ENCODE measurements at regions not wholly inside any gene's neighbourhood (a gene's known extent, or its start where the extent isn't known, plus 50 kb on each side); places are given as distances from the start of the nearest gene placed in this dataset.

DNA sequence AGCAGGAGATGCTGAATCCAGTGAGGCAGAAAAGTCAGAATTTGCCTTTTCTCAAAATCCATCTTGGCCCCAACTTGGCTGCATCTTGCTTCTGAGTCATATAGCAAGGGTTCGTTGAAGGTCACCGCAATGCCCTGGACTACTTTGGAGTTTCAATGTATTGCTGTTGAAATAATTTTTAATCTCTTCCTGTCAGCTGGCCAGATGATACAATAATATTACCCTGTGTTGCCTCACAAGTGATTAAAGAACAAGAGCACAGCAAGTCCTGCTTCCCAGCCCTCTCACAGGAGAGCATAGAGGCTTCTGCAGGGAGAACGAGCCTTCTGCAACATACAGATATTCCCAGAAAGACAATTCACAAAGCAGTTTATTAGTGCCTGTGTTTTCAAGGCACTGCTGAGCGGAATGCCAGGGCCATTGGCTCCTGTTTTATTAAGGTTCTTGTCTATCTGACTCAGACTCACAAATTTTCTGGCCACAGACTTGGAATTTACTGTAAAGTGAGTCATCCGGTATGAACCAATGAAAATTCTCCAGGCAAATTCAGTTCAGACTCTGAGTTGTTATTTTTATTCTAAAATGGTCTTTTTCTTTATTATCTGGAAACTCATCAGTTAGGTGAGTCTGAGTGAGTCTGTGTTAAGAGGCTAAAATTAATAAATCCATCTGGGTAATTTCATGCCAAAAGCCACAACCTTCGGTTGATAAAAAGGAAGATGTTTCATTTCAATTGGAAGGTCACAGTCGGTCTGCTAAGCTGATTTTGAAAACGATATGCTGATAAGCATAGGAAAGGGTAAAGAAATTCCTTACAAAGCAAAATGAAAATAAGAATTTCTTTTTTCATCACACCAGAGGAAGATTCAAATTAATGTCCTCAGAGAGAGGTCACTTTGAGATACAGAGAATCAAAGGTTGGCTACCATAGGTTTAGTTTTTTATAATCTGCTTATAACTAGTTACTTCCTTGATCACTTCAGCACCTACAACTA, 289.4 kb upstream of the STXBP5 start:
- POLR2A ChIA-PET, result no interaction called here
- intact Hi-C loops (cut with micrococcal nuclease; ENCODE audit: unreplicated experiment), result no loop called here
- TF ChIP-seq, protein P1, sequence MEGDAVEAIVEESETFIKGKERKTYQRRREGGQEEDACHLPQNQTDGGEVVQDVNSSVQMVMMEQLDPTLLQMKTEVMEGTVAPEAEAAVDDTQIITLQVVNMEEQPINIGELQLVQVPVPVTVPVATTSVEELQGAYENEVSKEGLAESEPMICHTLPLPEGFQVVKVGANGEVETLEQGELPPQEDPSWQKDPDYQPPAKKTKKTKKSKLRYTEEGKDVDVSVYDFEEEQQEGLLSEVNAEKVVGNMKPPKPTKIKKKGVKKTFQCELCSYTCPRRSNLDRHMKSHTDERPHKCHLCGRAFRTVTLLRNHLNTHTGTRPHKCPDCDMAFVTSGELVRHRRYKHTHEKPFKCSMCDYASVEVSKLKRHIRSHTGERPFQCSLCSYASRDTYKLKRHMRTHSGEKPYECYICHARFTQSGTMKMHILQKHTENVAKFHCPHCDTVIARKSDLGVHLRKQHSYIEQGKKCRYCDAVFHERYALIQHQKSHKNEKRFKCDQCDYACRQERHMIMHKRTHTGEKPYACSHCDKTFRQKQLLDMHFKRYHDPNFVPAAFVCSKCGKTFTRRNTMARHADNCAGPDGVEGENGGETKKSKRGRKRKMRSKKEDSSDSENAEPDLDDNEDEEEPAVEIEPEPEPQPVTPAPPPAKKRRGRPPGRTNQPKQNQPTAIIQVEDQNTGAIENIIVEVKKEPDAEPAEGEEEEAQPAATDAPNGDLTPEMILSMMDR (conservative IDR thresholded peaks at IDR 0.05; ENCODE audit: low read length), result no peak
- Histone ChIP-seq H3K4me3 (ENCODE audit: low read depth, low read length, poor library complexity, severe bottlenecking) (no peak overlapping the region), H3K36me3 (ENCODE audit: insufficient read depth, low read length) (no peaks in the 10 kb centered on the region), H4K20me1 (ENCODE audit: insufficient read depth, low read length) (no peaks in the 10 kb centered on the region), H3K4me1 (ENCODE audit: insufficient read depth, low read length, poor library complexity, severe bottlenecking) (no peaks in the 10 kb centered on the region), H3K27ac (ENCODE audit: low read depth, low read length, poor library complexity, severe bottlenecking) (no peak overlapping the region), H2AFZ (ENCODE audit: low read length) (no peak overlapping the region), H3K79me2 (ENCODE audit: insufficient read depth, low read depth, low read length) (no peaks in the 10 kb centered on the region), H3K4me2 (ENCODE audit: low read length) (no peak overlapping the region), H3K9me2 (ENCODE audit: insufficient read depth, low read length) (no peaks in the 10 kb centered on the region), H3K9me3 (ENCODE audit: low read length) (no peaks in the 10 kb centered on the region)
- CTCF ChIA-PET (ENCODE audit: unreplicated experiment), result no interaction called here
- BruUV-seq (replicated peaks), result no TSS peak
- DNase-seq (ENCODE audit: low spot score), result no peak

DNA sequence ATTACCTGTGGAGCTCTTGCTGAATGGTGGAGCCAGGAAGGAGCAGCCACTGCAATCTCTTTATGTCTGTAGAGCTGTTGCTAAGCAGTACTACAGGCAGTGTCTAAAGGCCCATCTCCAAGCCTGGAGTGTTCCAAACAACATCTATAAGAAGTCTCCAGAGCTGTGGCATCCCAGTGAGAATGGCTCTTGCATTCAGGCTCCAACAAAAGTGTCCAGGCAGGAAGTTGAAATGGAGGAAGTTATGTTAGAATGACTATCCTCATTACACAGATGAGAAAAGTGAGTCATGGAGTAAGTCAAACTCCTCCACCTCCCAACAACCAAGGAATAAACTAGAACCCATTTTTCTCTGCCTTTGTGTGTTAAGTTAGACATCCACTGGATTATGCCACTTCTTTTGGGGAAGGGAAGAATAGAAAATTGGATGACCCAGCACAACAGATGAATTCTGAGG, 288.5 kb upstream of the STXBP5 start:
- Histone ChIP-seq H3K9me3 (ENCODE audit: low read length) (no peaks in the 10 kb centered on the region), H3K36me3 (ENCODE audit: insufficient read depth, low read length) (no peaks in the 10 kb centered on the region), H3K9me2 (ENCODE audit: insufficient read depth, low read length) (no peaks in the 10 kb centered on the region), H3K27ac (ENCODE audit: low read depth, low read length, poor library complexity, severe bottlenecking) (no peak overlapping the region), H3K4me3 (ENCODE audit: low read depth, low read length, poor library complexity, severe bottlenecking) (no peak overlapping the region), H3K4me1 (ENCODE audit: insufficient read depth, low read length, poor library complexity, severe bottlenecking) (no peaks in the 10 kb centered on the region), H4K20me1 (ENCODE audit: insufficient read depth, low read length) (no peaks in the 10 kb centered on the region), H3K79me2 (ENCODE audit: insufficient read depth, low read depth, low read length) (no peaks in the 10 kb centered on the region), H2AFZ (ENCODE audit: low read length) (no peak overlapping the region), H3K4me2 (ENCODE audit: low read length) (no peak overlapping the region)
- BruUV-seq (replicated peaks), result no TSS peak
- ChIA-PET POLR2A (no interaction called here), CTCF (ENCODE audit: unreplicated experiment) (no interaction called here)
- no peak for DNase-seq (ENCODE audit: low spot score)
- TF ChIP-seq, protein P1 (conservative IDR thresholded peaks at IDR 0.05; ENCODE audit: low read length), result no peak
- intact Hi-C loops (cut with micrococcal nuclease; ENCODE audit: unreplicated experiment), result no loop called here

DNA sequence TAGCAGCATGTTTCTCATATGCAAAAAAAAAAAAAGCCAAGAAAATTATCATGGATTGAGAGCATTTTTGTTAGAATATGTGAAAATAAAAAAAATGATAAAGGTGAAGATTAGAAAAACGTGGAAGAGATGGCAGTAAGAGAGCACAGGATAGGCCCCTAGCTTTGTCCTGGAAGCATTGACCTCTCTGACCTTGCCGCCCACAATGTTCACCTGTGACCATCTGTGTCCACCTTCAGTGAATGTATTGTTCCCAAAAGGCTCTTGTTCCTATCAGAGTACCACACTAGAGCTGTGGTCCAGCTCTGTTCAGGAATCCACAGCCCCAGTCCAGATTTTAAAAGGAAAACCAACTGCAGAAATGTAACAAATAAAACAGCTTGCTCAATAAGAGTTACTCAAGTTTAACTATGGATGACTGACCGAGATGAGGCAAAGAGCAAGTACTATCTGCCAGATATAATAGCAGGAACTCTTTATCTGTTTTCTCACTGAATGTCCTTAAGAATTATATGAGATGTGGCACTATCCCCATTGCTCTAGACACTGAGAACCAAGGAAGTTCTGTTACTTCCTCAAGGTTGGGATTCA, 287.7 kb upstream of the STXBP5 start:
- Histone ChIP-seq H3K36me3 (ENCODE audit: insufficient read depth, low read length) (no peaks in the 10 kb centered on the region), H4K20me1 (ENCODE audit: insufficient read depth, low read length) (no peaks in the 10 kb centered on the region), H3K4me1 (ENCODE audit: insufficient read depth, low read length, poor library complexity, severe bottlenecking) (no peaks in the 10 kb centered on the region), H2AFZ (ENCODE audit: low read length) (no peak overlapping the region), H3K9me2 (ENCODE audit: insufficient read depth, low read length) (no peaks in the 10 kb centered on the region), H3K27ac (ENCODE audit: low read depth, low read length, poor library complexity, severe bottlenecking) (no peak overlapping the region), H3K79me2 (ENCODE audit: insufficient read depth, low read depth, low read length) (no peaks in the 10 kb centered on the region), H3K9me3 (ENCODE audit: low read length) (no peaks in the 10 kb centered on the region), H3K4me3 (ENCODE audit: low read depth, low read length, poor library complexity, severe bottlenecking) (no peak overlapping the region), H3K4me2 (ENCODE audit: low read length) (no peak overlapping the region)
- POLR2A ChIA-PET, result no interaction called here
- CTCF ChIA-PET (ENCODE audit: unreplicated experiment), result no interaction called here
- intact Hi-C loops (cut with micrococcal nuclease; ENCODE audit: unreplicated experiment), result no loop called here
- no TSS peak for BruUV-seq (replicated peaks)
- no peak for TF ChIP-seq EZH2phosphoT487 (IDR thresholded peaks at IDR 0.05; ENCODE audit: borderline replicate concordance, low read depth, low read length)
- TF ChIP-seq, protein P1 (conservative IDR thresholded peaks at IDR 0.05; ENCODE audit: low read length), result no peak
- DNase-seq (ENCODE audit: low spot score), result no peak
